ENCODE measurements at regions not wholly inside any gene's neighbourhood (a gene's known extent, or its start where the extent isn't known, plus 50 kb on each side); places are given as distances from the start of the nearest gene placed in this dataset.

DNA sequence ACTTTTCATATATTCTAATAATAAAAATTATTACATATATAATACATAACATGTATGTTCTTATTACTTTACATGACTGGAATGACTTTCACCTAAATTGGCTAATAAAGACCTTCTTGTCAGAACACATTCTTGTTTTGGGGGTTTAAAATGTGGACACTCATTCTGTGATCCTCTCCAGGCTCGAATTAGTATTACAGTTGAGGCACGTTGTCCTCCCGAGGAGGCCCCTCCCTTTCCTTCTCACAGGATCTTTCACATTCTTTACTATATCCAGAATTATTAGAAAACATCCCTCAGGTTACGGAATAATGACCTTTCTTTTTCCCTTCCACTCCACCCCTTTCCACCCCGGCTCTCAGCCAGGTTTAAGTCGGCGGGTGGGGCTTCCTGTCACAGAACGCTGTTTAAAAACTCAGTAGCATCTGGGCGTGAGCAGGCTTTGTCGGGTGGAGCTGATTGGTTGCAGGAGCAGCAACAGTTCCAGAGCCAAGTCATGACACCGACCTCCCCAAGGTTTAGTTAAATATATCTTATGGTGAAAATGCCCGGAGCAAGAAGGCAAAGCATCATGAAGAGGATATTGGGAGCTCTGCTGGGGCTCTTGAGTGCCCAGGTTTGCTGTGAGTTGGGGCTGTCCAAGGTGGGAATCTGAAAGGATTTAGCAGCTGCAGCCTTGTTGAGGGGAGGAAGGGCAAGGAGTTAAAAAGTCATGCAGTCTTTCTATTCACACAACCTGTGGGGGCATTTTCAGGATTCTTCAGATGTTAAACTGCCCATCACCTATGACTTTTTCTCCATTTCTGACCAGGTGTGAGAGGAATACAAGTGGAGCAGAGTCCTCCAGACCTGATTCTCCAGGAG, 396.7 kb upstream of the OR4E1 start:
- no peak for DNase-seq (ENCODE audit: low spot score)
- TF ChIP-seq, protein P1, sequence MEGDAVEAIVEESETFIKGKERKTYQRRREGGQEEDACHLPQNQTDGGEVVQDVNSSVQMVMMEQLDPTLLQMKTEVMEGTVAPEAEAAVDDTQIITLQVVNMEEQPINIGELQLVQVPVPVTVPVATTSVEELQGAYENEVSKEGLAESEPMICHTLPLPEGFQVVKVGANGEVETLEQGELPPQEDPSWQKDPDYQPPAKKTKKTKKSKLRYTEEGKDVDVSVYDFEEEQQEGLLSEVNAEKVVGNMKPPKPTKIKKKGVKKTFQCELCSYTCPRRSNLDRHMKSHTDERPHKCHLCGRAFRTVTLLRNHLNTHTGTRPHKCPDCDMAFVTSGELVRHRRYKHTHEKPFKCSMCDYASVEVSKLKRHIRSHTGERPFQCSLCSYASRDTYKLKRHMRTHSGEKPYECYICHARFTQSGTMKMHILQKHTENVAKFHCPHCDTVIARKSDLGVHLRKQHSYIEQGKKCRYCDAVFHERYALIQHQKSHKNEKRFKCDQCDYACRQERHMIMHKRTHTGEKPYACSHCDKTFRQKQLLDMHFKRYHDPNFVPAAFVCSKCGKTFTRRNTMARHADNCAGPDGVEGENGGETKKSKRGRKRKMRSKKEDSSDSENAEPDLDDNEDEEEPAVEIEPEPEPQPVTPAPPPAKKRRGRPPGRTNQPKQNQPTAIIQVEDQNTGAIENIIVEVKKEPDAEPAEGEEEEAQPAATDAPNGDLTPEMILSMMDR (IDR thresholded peaks at IDR 0.05; ENCODE audit: extremely low read depth, insufficient read depth, missing control alignments): no peak
- in situ Hi-C loops (cut with MboI; ENCODE audit: low pct_unique_long_range_greater_than_20kb, low sequenced_read_pairs, unreplicated experiment): no loop called here

DNA sequence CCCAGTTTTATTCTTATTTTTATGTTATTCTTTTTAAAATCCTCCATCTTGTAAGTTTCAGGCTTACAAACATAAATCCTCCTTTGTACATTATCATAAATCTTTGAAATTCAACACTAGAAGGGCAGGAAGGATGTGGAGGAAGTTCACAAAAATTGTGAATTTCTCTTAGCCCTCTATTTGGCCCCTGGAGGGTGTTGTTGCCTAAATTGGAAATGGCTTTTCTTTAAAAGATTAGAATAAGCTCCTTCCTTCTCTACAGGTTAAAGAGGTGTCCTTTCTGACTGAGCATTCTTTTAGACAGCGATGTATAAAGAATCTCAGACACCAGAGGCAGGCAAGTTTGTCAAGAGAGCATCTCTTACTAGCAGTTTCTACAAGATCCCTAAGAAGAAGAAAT, 391.7 kb upstream of the OR4E1 start:
- no peak for DNase-seq (ENCODE audit: low spot score)
- TF ChIP-seq, protein P1 (IDR thresholded peaks at IDR 0.05; ENCODE audit: extremely low read depth, insufficient read depth, missing control alignments): no peak
- in situ Hi-C loops (cut with MboI; ENCODE audit: low pct_unique_long_range_greater_than_20kb, low sequenced_read_pairs, unreplicated experiment): no loop called here

- TF ChIP-seq, protein P1 (IDR thresholded peaks at IDR 0.05; ENCODE audit: extremely low read depth, insufficient read depth, missing control alignments): no peak
- no peak for DNase-seq (ENCODE audit: low spot score)
- in situ Hi-C loops (cut with MboI; ENCODE audit: low pct_unique_long_range_greater_than_20kb, low sequenced_read_pairs, unreplicated experiment): no loop called here
These were observed 385.6 kb upstream of the OR4E1 start for GRCh38 chr14:22059201-22059600.

DNA sequence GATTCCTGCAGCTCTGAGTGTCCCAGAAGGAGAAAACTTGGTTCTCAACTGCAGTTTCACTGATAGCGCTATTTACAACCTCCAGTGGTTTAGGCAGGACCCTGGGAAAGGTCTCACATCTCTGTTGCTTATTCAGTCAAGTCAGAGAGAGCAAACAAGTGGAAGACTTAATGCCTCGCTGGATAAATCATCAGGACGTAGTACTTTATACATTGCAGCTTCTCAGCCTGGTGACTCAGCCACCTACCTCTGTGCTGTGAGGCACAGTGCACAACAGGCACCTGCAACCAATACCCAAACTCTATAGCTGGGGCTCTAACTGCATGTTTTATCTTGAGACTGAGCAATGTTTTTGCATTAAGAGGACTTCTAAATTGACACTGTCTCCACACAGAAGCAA, 379.2 kb upstream of the OR4E1 start:
- in situ Hi-C loops (cut with MboI; ENCODE audit: low pct_unique_long_range_greater_than_20kb, low sequenced_read_pairs, unreplicated experiment): no loop called here

GRCh38 chr14:22047115-22047514, 373.5 kb upstream of the OR4E1 start:
- in situ Hi-C loops (cut with MboI; ENCODE audit: low pct_unique_long_range_greater_than_20kb, low sequenced_read_pairs, unreplicated experiment): no loop called here
- peak; percentile 23 for DNase-seq (ENCODE audit: low spot score)
- TF ChIP-seq, protein P1 (IDR thresholded peaks at IDR 0.05; ENCODE audit: extremely low read depth, insufficient read depth, missing control alignments): peak; percentile 46

More for the DNA sequence above, 379.2 kb upstream of the OR4E1 start:
- TF ChIP-seq, protein P1 (IDR thresholded peaks at IDR 0.05; ENCODE audit: extremely low read depth, insufficient read depth, missing control alignments): no peak
- no peak for DNase-seq (ENCODE audit: low spot score)

DNA sequence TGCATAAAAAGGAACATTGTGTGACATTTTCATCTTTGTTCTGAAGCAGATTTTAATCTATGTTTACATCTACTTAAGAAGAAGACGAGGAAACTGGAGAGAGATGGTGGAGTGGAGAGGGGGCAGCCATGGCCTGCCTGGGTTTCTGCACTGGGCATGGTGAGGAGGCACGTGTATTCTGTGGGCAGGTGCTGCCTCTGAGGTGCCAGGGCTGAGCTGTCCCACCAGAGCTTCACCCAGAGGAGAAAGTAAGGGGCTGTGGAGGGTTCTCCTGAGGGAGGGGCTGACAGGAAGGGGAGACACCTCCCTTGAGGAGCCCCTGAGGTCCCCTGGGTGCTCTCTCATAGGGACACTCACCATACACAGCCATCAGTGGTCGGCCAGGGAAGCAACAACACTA, 372.4 kb upstream of the OR4E1 start:
- in situ Hi-C loops (cut with MboI; ENCODE audit: low pct_unique_long_range_greater_than_20kb, low sequenced_read_pairs, unreplicated experiment): no loop called here
- TF ChIP-seq, protein P1 (IDR thresholded peaks at IDR 0.05; ENCODE audit: extremely low read depth, insufficient read depth, missing control alignments): no peak

More for the DNA sequence above, 372.4 kb upstream of the OR4E1 start:
- no peak for DNase-seq (ENCODE audit: low spot score)

Measured in GM13977 (cell line).